ENCODE measurements at regions not wholly inside any gene's neighbourhood (a gene's known extent, or its start where the extent isn't known, plus 50 kb on each side); places are given as distances from the start of the nearest gene placed in this dataset.

DNA sequence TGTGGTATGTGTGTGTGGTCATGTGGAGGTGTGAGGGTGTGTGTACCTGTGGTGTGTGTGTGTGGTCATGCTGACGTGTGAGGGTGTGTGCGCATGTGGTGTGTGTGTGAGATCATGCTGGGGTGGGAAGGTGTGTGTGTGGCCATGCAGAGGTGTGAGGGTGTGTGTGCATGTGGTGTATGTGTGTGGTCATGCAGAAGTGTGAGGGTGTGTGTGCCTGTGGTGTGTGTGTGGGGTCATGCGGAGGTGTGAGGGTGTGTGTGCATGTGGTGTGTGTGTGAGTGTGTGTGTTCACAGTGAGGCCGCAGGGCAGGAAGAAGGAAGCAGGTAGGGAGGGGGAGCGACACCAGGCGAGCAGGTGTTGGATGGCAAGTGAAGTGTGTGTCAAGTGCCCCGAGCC, 259.0 kb downstream of the LOXHD1 start:
- no peaks in the 10 kb centered on the region for H3K79me2 ChIP-seq (ENCODE audit: insufficient read depth, low read length)
- no peaks in the 10 kb centered on the region for H3K4me1 ChIP-seq (ENCODE audit: insufficient read depth, low read length)
- no peak overlapping the region for H3K27ac ChIP-seq (ENCODE audit: low read depth, low read length)
- H3K27me3 ChIP-seq (ENCODE audit: insufficient read depth, low read length): no peaks in the 10 kb centered on the region
- no peak overlapping the region for H3K4me2 ChIP-seq (ENCODE audit: insufficient read depth, low read length)
- TF ChIP-seq, protein P1, sequence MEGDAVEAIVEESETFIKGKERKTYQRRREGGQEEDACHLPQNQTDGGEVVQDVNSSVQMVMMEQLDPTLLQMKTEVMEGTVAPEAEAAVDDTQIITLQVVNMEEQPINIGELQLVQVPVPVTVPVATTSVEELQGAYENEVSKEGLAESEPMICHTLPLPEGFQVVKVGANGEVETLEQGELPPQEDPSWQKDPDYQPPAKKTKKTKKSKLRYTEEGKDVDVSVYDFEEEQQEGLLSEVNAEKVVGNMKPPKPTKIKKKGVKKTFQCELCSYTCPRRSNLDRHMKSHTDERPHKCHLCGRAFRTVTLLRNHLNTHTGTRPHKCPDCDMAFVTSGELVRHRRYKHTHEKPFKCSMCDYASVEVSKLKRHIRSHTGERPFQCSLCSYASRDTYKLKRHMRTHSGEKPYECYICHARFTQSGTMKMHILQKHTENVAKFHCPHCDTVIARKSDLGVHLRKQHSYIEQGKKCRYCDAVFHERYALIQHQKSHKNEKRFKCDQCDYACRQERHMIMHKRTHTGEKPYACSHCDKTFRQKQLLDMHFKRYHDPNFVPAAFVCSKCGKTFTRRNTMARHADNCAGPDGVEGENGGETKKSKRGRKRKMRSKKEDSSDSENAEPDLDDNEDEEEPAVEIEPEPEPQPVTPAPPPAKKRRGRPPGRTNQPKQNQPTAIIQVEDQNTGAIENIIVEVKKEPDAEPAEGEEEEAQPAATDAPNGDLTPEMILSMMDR (IDR thresholded peaks at IDR 0.05; ENCODE audit: extremely low read depth, low read depth, low read length): no peak
- no peaks in the 10 kb centered on the region for H3K36me3 ChIP-seq (ENCODE audit: insufficient read depth, low read length)
- H3K9me3 ChIP-seq (ENCODE audit: low read depth, low read length): no peaks in the 10 kb centered on the region
- no peak overlapping the region for H2AFZ ChIP-seq (ENCODE audit: low read length)
- no peaks in the 10 kb centered on the region for H4K20me1 ChIP-seq (ENCODE audit: insufficient read depth, low read length)
- H3K4me3 ChIP-seq (ENCODE audit: insufficient read depth, low read length): no peak overlapping the region
- DNase-seq (ENCODE audit: insufficient read length, low spot score, missing footprints): no peak

DNA sequence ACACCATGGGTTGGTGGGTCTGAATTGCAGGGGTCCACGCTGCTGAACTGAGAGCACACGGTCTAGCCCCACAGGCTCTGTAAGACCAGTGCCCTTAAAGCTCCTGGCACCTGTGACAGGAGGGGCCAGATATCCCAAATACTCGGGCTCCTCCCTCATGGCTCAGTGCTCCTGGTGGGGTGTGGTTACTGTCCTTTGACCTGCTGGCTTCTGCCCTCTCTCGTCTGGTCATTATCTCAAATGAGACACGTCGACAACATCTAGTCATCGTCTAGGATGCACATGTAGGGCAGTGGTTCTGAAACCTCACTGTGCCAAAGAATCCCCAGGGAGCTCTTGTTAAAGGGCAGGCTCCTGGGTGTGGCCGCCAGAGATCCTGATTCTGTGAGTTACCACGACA, 258.4 kb downstream of the LOXHD1 start:
- Histone ChIP-seq H3K27ac (ENCODE audit: low read depth, low read length) (no peak overlapping the region), H3K79me2 (ENCODE audit: insufficient read depth, low read length) (no peaks in the 10 kb centered on the region), H3K4me2 (ENCODE audit: insufficient read depth, low read length) (no peak overlapping the region), H3K36me3 (ENCODE audit: insufficient read depth, low read length) (no peaks in the 10 kb centered on the region), H3K4me1 (ENCODE audit: insufficient read depth, low read length) (no peaks in the 10 kb centered on the region), H4K20me1 (ENCODE audit: insufficient read depth, low read length) (no peaks in the 10 kb centered on the region), H3K27me3 (ENCODE audit: insufficient read depth, low read length) (no peaks in the 10 kb centered on the region), H2AFZ (ENCODE audit: low read length) (no peak overlapping the region), H3K4me3 (ENCODE audit: insufficient read depth, low read length) (no peak overlapping the region), H3K9me3 (ENCODE audit: low read depth, low read length) (no peaks in the 10 kb centered on the region)
- no peak for DNase-seq (ENCODE audit: insufficient read length, low spot score, missing footprints)
- TF ChIP-seq, protein P1 (IDR thresholded peaks at IDR 0.05; ENCODE audit: extremely low read depth, low read depth, low read length): no peak

DNA sequence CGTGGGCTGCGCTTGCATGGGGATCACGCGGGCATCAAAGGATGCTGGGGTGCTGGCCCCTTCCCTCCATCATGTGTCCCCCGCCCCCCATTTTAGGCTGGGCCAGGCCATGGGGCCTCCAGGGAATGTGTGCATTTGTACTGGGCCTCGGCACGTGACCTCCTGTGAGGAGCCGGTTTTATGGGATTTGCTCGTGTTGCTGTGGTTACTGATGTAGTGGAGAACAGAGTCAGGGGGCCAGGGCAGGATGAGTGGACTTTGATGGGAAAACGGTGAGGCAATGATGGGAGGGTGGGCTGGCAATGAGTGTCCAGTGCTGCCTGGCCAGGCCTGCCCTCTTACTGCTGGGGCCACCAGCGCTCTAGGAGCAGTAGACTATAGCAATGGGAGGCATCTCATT, 257.7 kb downstream of the LOXHD1 start:
- Histone ChIP-seq H3K27me3 (ENCODE audit: insufficient read depth, low read length) (no peaks in the 10 kb centered on the region), H3K79me2 (ENCODE audit: insufficient read depth, low read length) (no peaks in the 10 kb centered on the region), H3K4me3 (ENCODE audit: insufficient read depth, low read length) (no peak overlapping the region), H3K4me2 (ENCODE audit: insufficient read depth, low read length) (no peak overlapping the region), H4K20me1 (ENCODE audit: insufficient read depth, low read length) (no peaks in the 10 kb centered on the region), H3K36me3 (ENCODE audit: insufficient read depth, low read length) (no peaks in the 10 kb centered on the region), H3K9me3 (ENCODE audit: low read depth, low read length) (no peaks in the 10 kb centered on the region), H3K4me1 (ENCODE audit: insufficient read depth, low read length) (no peaks in the 10 kb centered on the region), H3K27ac (ENCODE audit: low read depth, low read length) (no peak overlapping the region), H2AFZ (ENCODE audit: low read length) (no peak overlapping the region)
- TF ChIP-seq, protein P1 (IDR thresholded peaks at IDR 0.05; ENCODE audit: extremely low read depth, low read depth, low read length): no peak
- no peak for DNase-seq (ENCODE audit: insufficient read length, low spot score, missing footprints)

DNA sequence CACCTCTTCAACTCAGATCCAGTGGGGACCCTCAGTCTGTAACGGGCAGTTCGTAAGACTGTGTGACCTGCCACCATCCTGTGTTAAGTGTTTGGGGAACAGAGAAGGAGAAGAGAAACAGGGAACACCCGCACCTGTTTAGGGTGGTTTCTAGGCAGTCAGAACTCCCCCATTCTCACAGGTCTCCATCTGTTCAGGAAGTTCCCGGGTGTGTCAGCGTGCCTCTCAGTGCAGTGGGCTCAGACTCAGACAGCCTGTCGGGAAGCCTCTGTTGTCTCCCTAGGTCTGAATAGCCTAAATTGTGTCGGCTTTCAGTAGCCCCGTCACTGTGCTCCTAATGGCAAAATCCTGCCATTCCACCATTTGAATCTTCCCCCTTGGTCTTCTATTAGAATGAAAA, 256.6 kb downstream of the LOXHD1 start:
- Histone ChIP-seq H3K27me3 (ENCODE audit: insufficient read depth, low read length) (no peaks in the 10 kb centered on the region), H4K20me1 (ENCODE audit: insufficient read depth, low read length) (no peaks in the 10 kb centered on the region), H3K27ac (ENCODE audit: low read depth, low read length) (no peak overlapping the region), H3K4me3 (ENCODE audit: insufficient read depth, low read length) (no peak overlapping the region), H3K79me2 (ENCODE audit: insufficient read depth, low read length) (no peaks in the 10 kb centered on the region), H2AFZ (ENCODE audit: low read length) (no peak overlapping the region), H3K4me1 (ENCODE audit: insufficient read depth, low read length) (no peaks in the 10 kb centered on the region), H3K4me2 (ENCODE audit: insufficient read depth, low read length) (no peak overlapping the region), H3K9me3 (ENCODE audit: low read depth, low read length) (no peaks in the 10 kb centered on the region), H3K36me3 (ENCODE audit: insufficient read depth, low read length) (no peaks in the 10 kb centered on the region)
- TF ChIP-seq, protein P1 (IDR thresholded peaks at IDR 0.05; ENCODE audit: extremely low read depth, low read depth, low read length): no peak
- DNase-seq (ENCODE audit: insufficient read length, low spot score, missing footprints): no peak

Measured in osteoblast (primary cell).